HepG2 (cell line): ENCODE measurements at regions not wholly inside any gene's neighbourhood (a gene's known extent, or its start where the extent isn't known, plus 50 kb on each side); places are given as distances from the start of the nearest gene placed in this dataset.

Experiments used
- ATAC-seq: fragments of 200-7000 bp; cut with Tn5 transposase; 3 replicates; pipeline ENCODE4 v1.9.1; 2020; ENCODE audit warnings: mild to moderate bottlenecking, moderate library complexity
- BruUV-seq: library from RNA; stranded (reverse); fragments of 400-500 nt; replicated peaks from 2 replicates; lab custom pipeline; 2021; lab: Mats Ljungman, UMichigan
- CTCF ChIA-PET: fragments of 300-600 bp; formaldehyde crosslinking; extraction: SDS; loops from one replicate; lab custom pipeline; 2021; ENCODE audit warnings: low total read pairs, inconsistent platforms, low intra/inter-chr PET ratio; lab: Yijun Ruan, JAX
- POLR2A ChIA-PET: fragments of 350-600 bp; sonication (Branson Sonifier 250); formaldehyde crosslinking; loops from one replicate; lab custom pipeline; 2020; ENCODE audit warnings: antibody characterized with exemption, inconsistent platforms; lab: Yijun Ruan, JAX
- DNase-seq: peaks from one replicate; pipeline ENCODE4 v3.0.0-alpha.2; 2015; ENCODE audit warnings: low spot score
- FAIRE-seq: peaks from 3 replicates; lab custom pipeline; 2011; peaks lifted over from hg19 to GRCh38; lab: Jason Lieb, UNC
- H2AFZ ChIP-seq: one replicate; pipeline ENCODE4 v1.6.1; 2011; ENCODE audit warnings: low read length, inconsistent platforms
- H3K27ac ChIP-seq: fragments of 300-600 bp; 3 replicates; pipeline ENCODE4 v1.8.0; 2011; ENCODE audit warnings: mixed run types, mild to moderate bottlenecking, mixed read lengths, low read length, inconsistent platforms; ENCODE audit not compliant: insufficient read depth; ENCODE audit errors: extremely low read length
- H3K27me3 ChIP-seq, 2 experiments: fragments of 200-600 bp in 1 of 2; 2 replicates in 1 of 2; 3 replicates in 1 of 2; pipeline versions ENCODE4 v1.6.0 to v1.8.0; 2011; ENCODE audit warnings: low read length in 2 of 2, mild to moderate bottlenecking in 2 of 2, moderate library complexity in 2 of 2, inconsistent platforms in 1 of 2; ENCODE audit not compliant: insufficient read depth in 2 of 2, control insufficient read depth in 1 of 2
- H3K36me3 ChIP-seq, 2 experiments: fragments of 200-600 bp in 1 of 2; replicated peaks in 1 of 2; 2 replicates in 1 of 2; 3 replicates in 1 of 2; pipeline versions ENCODE4 v1.5.1 to v1.8.0; 2011; ENCODE audit warnings: low read length in 2 of 2, inconsistent platforms in 1 of 2; ENCODE audit not compliant: insufficient read depth in 2 of 2, control insufficient read depth in 1 of 2
- H3K4me1 ChIP-seq: 2 replicates; pipeline ENCODE4 v1.5.1; 2012; ENCODE audit warnings: low read length, inconsistent platforms; ENCODE audit not compliant: insufficient read depth
- H3K4me2 ChIP-seq: 2 replicates; pipeline ENCODE4 v1.6.0; 2011; ENCODE audit warnings: low read depth, low read length, inconsistent platforms
- H3K4me3 ChIP-seq, 3 experiments: fragments of 200-600 bp in 1 of 3; sonication (generic), shearing (Covaris generic) in 1 of 3; replicated peaks in 1 of 3; 2 replicates each; pipeline ENCODE4 v1.5.1; 2011 to 2016; ENCODE audit warnings: low read length in 3 of 3, inconsistent platforms in 2 of 3, low read depth in 2 of 3, mild to moderate bottlenecking in 2 of 3, control low read depth in 1 of 3, mixed read lengths in 1 of 3; ENCODE audit not compliant: insufficient read depth in 1 of 3
- H3K79me2 ChIP-seq: one replicate; pipeline ENCODE4 v1.6.1; 2011; ENCODE audit warnings: low read length, inconsistent platforms; ENCODE audit not compliant: insufficient read depth
- H3K9ac ChIP-seq: 2 replicates; pipeline ENCODE4 v1.6.0; 2011; ENCODE audit warnings: mild to moderate bottlenecking, low read depth, low read length, inconsistent platforms; ENCODE audit not compliant: insufficient read depth
- H3K9me3 ChIP-seq: 2 replicates; pipeline ENCODE4 v1.5.1; 2012; ENCODE audit warnings: mild to moderate bottlenecking, low read length
- H4K20me1 ChIP-seq: 2 replicates; pipeline ENCODE4 v1.6.0; 2011; ENCODE audit warnings: inconsistent platforms, mild to moderate bottlenecking, low read length, moderate library complexity; ENCODE audit not compliant: insufficient read depth
- EED ChIP-seq: sonication (generic); formaldehyde crosslinking; IDR thresholded peaks from 2 replicates; pipeline ENCODE4 v1.5.0; 2020; ENCODE audit warnings: mild to moderate bottlenecking, missing genetic modification reagents
- IKZF1 ChIP-seq: fragments of 450-650 bp; IDR thresholded peaks from 2 replicates; pipeline ENCODE4 v1.7.1; 2016
- NR2F6 ChIP-seq, 2 experiments: IDR thresholded peaks; 2 replicates each; pipeline ENCODE4 v1.6.1; 2016; ENCODE audit warnings: antibody characterized with exemption in 1 of 2, mild to moderate bottlenecking in 1 of 2
- ZNF549 ChIP-seq: sonication (generic); formaldehyde crosslinking; IDR thresholded peaks from 2 replicates; pipeline ENCODE4 v1.5.0; 2020; ENCODE audit warnings: missing genetic modification reagents
- ZNF589 ChIP-seq: sonication (generic); formaldehyde crosslinking; conservative IDR thresholded peaks from 2 replicates; pipeline ENCODE4 v1.8.0; 2022; ENCODE audit warnings: mild to moderate bottlenecking, moderate library complexity, missing genetic modification reagents
- ZNF598 ChIP-seq: sonication (generic); formaldehyde crosslinking; IDR thresholded peaks from 2 replicates; pipeline ENCODE4 v1.5.1; 2020; ENCODE audit warnings: mild to moderate bottlenecking, missing genetic modification reagents, borderline replicate concordance
- WGBS: methylation state at CpG from one replicate; pipeline ENCODE4 v1.1.6; 2017; ENCODE audit warnings: low lambda C conversion rate; 5-methylcytosine and 5-hydroxymethylcytosine counted together
- in situ Hi-C: cut with HindIII; loops from 2 replicates; pipeline ENCODE4 v1.10.0; 2017; ENCODE audit warnings: low pct_unique_long_range_greater_than_20kb; ENCODE audit not compliant: extremely low pct_ligation_motif_present
- intact Hi-C: fragments of 100-400 bp; cut with micrococcal nuclease; formaldehyde crosslinking; loops from one replicate; pipeline ENCODE4 v1.10.0; 2022; ENCODE audit not compliant: unreplicated experiment
- TF ChIP-seq, protein P1 (sequence below), 2 experiments: fragments of 450-650 bp in 1 of 2; sonication (generic) in 1 of 2; formaldehyde crosslinking; IDR thresholded peaks; 2 replicates each; pipeline versions ENCODE4 v1.5.0 to v1.8.0; 2020 to 2022; ENCODE audit warnings: mild to moderate bottlenecking in 1 of 2, missing genetic modification reagents in 1 of 2

DNA sequence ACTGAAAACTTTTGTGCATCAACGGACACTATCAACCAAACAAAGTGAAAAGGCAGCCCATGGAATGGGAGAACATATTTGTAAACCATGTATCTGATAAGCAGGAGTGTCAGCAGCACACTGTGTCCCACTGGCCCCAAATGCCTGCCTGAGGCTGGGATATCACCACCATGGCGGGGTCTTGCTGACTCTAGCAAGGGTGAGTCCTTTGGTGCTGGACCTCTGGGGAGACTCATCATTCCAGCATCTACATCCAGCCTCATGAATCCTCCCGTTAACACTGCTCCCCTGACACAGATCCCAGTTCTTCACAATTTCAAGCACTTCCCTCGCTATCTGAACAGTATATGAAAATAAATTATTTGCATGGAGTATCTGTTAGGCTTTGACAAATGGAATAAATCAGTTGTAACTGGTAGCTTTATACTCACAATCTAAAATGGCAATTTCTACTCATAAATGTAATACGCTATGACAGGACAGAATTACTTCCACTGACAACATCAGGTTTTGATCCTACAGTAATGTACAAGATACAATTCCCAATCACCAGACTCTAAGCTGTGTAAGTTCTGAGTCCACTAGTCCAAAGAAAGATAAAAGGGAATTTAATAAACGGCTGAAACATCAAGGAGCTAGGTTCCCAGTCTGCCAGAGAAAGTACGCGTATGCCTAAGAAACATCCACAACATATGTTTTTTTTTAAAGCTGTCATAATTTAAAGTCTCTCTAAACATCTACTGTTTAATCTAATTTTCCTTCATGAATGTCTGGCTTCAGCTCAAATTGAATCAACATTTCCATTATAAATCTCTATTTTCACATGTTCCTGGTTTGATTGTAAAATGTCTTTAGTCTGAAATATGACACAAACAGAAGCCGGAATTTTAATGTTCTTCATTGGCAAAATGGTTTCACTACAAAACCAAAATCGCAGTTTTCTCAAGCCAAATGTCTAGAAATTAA lies 95.1 kb downstream of the SIPA1L2 start (continued):
- TF ChIP-seq EED (CRISPR knock-in tag): no peak

DNA sequence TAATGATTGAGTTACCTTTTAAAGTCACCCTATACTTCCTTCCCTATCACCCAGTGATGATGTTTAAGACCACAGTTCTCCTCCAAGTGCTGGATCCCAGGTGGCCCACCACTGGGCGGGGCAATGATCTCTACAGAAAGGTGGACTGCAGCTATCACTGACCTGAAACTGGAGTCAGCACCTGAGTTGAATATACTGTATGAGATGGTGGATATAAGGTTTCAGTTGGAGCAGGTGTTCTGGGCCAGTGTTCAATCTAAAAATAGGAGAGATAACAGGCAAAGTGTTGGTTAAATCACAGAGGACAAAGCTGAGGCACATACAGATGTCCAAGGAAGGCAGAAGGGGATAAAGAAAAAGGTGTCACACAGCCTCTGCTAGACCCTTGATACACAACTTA lies 96.6 kb downstream of the SIPA1L2 start:
- Histone ChIP-seq H3K4me2 (no peak overlapping the region), H3K79me2 (no peaks in the 10 kb centered on the region), H4K20me1 (no peaks in the 10 kb centered on the region), H3K9me3 (no peaks in the 10 kb centered on the region), H3K27me3 (no peaks in the 10 kb centered on the region; a peak in 1 of 5 replicates), H3K9ac (no peak overlapping the region), H3K4me1 (no peaks in the 10 kb centered on the region), H3K4me3 (no peak overlapping the region), H2AFZ (no peak overlapping the region), H3K27ac (no peak overlapping the region), H3K36me3 (no peaks in the 10 kb centered on the region)
- in situ Hi-C loops (no loop called here), intact Hi-C loops (no loop called here)
- no peak for ATAC-seq
- no TSS peak for BruUV-seq
- CTCF ChIA-PET: no interaction called here
- WGBS: 0% methylated on average over 1 of the region's 1 CpG
- FAIRE-seq: no peak
- POLR2A ChIA-PET: no interaction called here
- TF ChIP-seq NR2F6 (IDR thresholded peaks at IDR 0.05) (no peak), NR2F6 (CRISPR knock-in tag; IDR thresholded peaks at IDR 0.05) (no peak), IKZF1 (no peak), ZNF589 (CRISPR knock-in tag) (no peak), ZNF598 (CRISPR knock-in tag) (no peak), ZNF549 (no peak)
- TF ChIP-seq, protein P1, sequence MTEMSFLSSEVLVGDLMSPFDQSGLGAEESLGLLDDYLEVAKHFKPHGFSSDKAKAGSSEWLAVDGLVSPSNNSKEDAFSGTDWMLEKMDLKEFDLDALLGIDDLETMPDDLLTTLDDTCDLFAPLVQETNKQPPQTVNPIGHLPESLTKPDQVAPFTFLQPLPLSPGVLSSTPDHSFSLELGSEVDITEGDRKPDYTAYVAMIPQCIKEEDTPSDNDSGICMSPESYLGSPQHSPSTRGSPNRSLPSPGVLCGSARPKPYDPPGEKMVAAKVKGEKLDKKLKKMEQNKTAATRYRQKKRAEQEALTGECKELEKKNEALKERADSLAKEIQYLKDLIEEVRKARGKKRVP (CRISPR knock-in tag; IDR thresholded peaks at IDR 0.05): no peak
- no peak for DNase-seq
